ENCODE measurements at regions not wholly inside any gene's neighbourhood (a gene's known extent, or its start where the extent isn't known, plus 50 kb on each side); places are given as distances from the start of the nearest gene placed in this dataset.

DNA sequence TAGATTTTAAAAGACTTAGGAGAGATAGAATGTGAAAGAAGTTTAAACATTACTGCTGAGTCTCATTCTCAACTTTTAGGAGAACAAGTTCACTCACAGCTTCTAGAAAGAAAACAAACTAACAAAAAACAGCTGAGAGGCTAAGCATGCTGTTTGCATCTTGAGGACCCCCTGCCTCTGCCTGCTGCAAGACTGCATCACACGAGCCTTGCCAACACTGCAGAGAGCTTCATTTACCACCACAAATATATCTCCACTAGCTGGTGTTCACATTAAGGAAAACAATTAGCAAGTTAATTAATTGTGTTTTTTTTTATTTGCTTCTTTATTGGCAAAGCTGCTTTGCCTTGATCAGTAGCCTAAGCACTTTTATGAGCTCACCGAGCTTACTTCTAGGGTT, 336.6 kb upstream of the KIAA1217 start:
- TF ChIP-seq MYB (IDR thresholded peaks at IDR 0.05; ENCODE audit: borderline replicate concordance, low read depth, low read length) (no peak), TAF1 (IDR thresholded peaks at IDR 0.05; ENCODE audit: borderline replicate concordance, low read depth, low read length) (no peak), POLR2A (IDR thresholded peaks at IDR 0.05; ENCODE audit: low read depth, low read length) (no peak), ETV6 (conservative IDR thresholded peaks at IDR 0.05 in 1 of 2, IDR thresholded peaks at IDR 0.05 in 1 of 2; ENCODE audit: borderline replicate concordance in 1 of 2, low read depth in 1 of 2) (no peak), YY1 (IDR thresholded peaks at IDR 0.05; ENCODE audit: low read depth, low read length) (no peak), POLR2AphosphoS5 (IDR thresholded peaks at IDR 0.05; ENCODE audit: low read length) (no peak), EZH2 (IDR thresholded peaks at IDR 0.05; ENCODE audit: borderline replicate concordance, control insufficient read depth, low read depth, low read length) (no peak), STAT1 (conservative IDR thresholded peaks at IDR 0.05) (no peak)
- TF ChIP-seq, protein P1, sequence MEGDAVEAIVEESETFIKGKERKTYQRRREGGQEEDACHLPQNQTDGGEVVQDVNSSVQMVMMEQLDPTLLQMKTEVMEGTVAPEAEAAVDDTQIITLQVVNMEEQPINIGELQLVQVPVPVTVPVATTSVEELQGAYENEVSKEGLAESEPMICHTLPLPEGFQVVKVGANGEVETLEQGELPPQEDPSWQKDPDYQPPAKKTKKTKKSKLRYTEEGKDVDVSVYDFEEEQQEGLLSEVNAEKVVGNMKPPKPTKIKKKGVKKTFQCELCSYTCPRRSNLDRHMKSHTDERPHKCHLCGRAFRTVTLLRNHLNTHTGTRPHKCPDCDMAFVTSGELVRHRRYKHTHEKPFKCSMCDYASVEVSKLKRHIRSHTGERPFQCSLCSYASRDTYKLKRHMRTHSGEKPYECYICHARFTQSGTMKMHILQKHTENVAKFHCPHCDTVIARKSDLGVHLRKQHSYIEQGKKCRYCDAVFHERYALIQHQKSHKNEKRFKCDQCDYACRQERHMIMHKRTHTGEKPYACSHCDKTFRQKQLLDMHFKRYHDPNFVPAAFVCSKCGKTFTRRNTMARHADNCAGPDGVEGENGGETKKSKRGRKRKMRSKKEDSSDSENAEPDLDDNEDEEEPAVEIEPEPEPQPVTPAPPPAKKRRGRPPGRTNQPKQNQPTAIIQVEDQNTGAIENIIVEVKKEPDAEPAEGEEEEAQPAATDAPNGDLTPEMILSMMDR (IDR thresholded peaks at IDR 0.05 in 2 of 3, conservative IDR thresholded peaks at IDR 0.05 in 1 of 3; ENCODE audit: control insufficient read depth in 2 of 3, extremely low read depth in 1 of 3, insufficient read depth in 1 of 3, low read depth in 3 of 3, low read length in 3 of 3), result no peak
- TF ChIP-seq, protein P2, sequence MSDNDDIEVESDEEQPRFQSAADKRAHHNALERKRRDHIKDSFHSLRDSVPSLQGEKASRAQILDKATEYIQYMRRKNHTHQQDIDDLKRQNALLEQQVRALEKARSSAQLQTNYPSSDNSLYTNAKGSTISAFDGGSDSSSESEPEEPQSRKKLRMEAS (IDR thresholded peaks at IDR 0.05; ENCODE audit: low read depth, low read length), result no peak

Data from GM12878 (cell line).